Upper lobe of left lung (tissue), 6 donors: ENCODE measurements at regions not wholly inside any gene's neighbourhood (a gene's known extent, or its start where the extent isn't known, plus 50 kb on each side); places are given as distances from the start of the nearest gene placed in this dataset.
A peak's percentile ranks its signal among the peaks of the same experiment; 100 is the strongest.

Experiments
- ATAC-seq, 2 donors: fragments of 200-7000 bp; cut with Tn5 transposase; one replicate each; pipeline ENCODE4 v1.9.1; 2022; ENCODE audit warnings: mild to moderate bottlenecking in 2 of 2, moderate library complexity in 2 of 2; ENCODE audit not compliant: low FRiP score in 2 of 2
- DNase-seq, 2 donors: peaks; one replicate each; pipeline ENCODE4 v3.0.0-alpha.2; 2019 to 2020
- H3K27ac ChIP-seq, 4 donors: fragments of 200-600 bp; sonication (generic); one replicate each; pipeline ENCODE4 v1.5.1; 2016 to 2019
- H3K27me3 ChIP-seq, 4 donors: fragments of 200-600 bp; sonication (generic); one replicate each; pipeline ENCODE4 v1.5.1; 2017 to 2019
- H3K36me3 ChIP-seq, 4 donors: fragments of 200-600 bp; sonication (generic); one replicate each; pipeline ENCODE4 v1.5.1; 2016 to 2019
- H3K4me1 ChIP-seq, 4 donors: fragments of 200-600 bp; sonication (generic); one replicate each; pipeline ENCODE4 v1.5.1; 2018 to 2019
- H3K4me3 ChIP-seq, 4 donors: fragments of 200-600 bp; sonication (generic); one replicate each; pipeline ENCODE4 v1.5.1; 2017 to 2019; ENCODE audit warnings: mild to moderate bottlenecking in 2 of 4, moderate library complexity in 1 of 4
- H3K9me3 ChIP-seq, 4 donors: fragments of 200-600 bp; sonication (generic); one replicate each; pipeline ENCODE4 v1.5.1; 2018 to 2019
- CTCF ChIP-seq, 6 experiments: fragments of 450-650 bp in 4 of 6; fragments of 200-600 bp in 2 of 6; sonication (generic) in 2 of 6; IDR thresholded peaks; one replicate each; pipeline ENCODE4 v1.5.1; 2016 to 2019; ENCODE audit warnings: antibody characterized with exemption in 6 of 6
- EP300 ChIP-seq, 4 donors: sonication (generic); formaldehyde crosslinking; IDR thresholded peaks; one replicate each; pipeline ENCODE4 v1.5.1; 2017; ENCODE audit warnings: antibody characterized with exemption in 4 of 4, control low read depth in 2 of 4
- POLR2A ChIP-seq, 4 donors: fragments of 450-650 bp; IDR thresholded peaks; one replicate each; pipeline ENCODE4 v1.5.1; 2016 to 2017; ENCODE audit warnings: antibody characterized with exemption in 4 of 4, mild to moderate bottlenecking in 2 of 4
- POLR2AphosphoS5 ChIP-seq, 2 donors: sonication (generic); formaldehyde crosslinking; IDR thresholded peaks; one replicate each; pipeline ENCODE4 v1.5.1; 2017; ENCODE audit warnings: antibody characterized with exemption in 2 of 2
- WGBS, 2 donors: methylation state at CpG; one replicate each; pipeline ENCODE4 v1.1.5; 2017 to 2018; 5-methylcytosine and 5-hydroxymethylcytosine counted together
- donor health status: DM: no; HTN: no; CAD: no; lungs with moderate emphysema.
- donor health status: DM: no; HTN: yes; CAD: no; lungs with severe emphysema.

- Histone ChIP-seq H3K36me3 (no peaks in the 10 kb centered on the region), H3K4me1 (no peaks in the 10 kb centered on the region), H3K27ac (no peak overlapping the region), H3K4me3 (no peak overlapping the region), H3K27me3 (no peaks in the 10 kb centered on the region), H3K9me3 (no peaks in the 10 kb centered on the region)
- DNase-seq: no peak
- no peak for TF ChIP-seq EP300 (IDR thresholded peaks at IDR 0.05)
- no peak for TF ChIP-seq CTCF (IDR thresholded peaks at IDR 0.05)
- no peak for TF ChIP-seq POLR2A (IDR thresholded peaks at IDR 0.05)
- no peak for TF ChIP-seq POLR2AphosphoS5 (IDR thresholded peaks at IDR 0.05)
- 67 to 85% methylated on average over 3 of the region's 3 CpGs for whole genome bisulfite sequencing, 2 donors
- ATAC-seq: peak in 1 of 2 donors; percentile 30
These were observed 215.3 kb upstream of the EDIL3 start for GRCh38 chr5:84599964-84600363.

GRCh38 chr5:84597904-84598303 is 213.2 kb upstream of the EDIL3 start:
- no peak overlapping the region for H3K4me3 ChIP-seq
- no peak overlapping the region for H3K27ac ChIP-seq
- no peak for TF ChIP-seq CTCF (IDR thresholded peaks at IDR 0.05)
- no peak for TF ChIP-seq POLR2A (IDR thresholded peaks at IDR 0.05)
- no peak for TF ChIP-seq EP300 (IDR thresholded peaks at IDR 0.05)
- TF ChIP-seq POLR2AphosphoS5 (IDR thresholded peaks at IDR 0.05): no peak
- H3K27me3 ChIP-seq: no peaks in the 10 kb centered on the region
- no peak for ATAC-seq
- DNase-seq: no peak
- H3K9me3 ChIP-seq: no peaks in the 10 kb centered on the region
- H3K36me3 ChIP-seq: no peaks in the 10 kb centered on the region
- 68 to 72% methylated on average over 2 of the region's 2 CpGs for WGBS, 2 donors
- H3K4me1 ChIP-seq: no peaks in the 10 kb centered on the region

GRCh38 chr5:84590629-84591028 is 205.9 kb upstream of the EDIL3 start:
- no peaks in the 10 kb centered on the region for H3K36me3 ChIP-seq
- DNase-seq: no peak
- no peaks in the 10 kb centered on the region for H3K4me1 ChIP-seq
- TF ChIP-seq POLR2AphosphoS5 (IDR thresholded peaks at IDR 0.05) (no peak), CTCF (IDR thresholded peaks at IDR 0.05) (no peak), POLR2A (IDR thresholded peaks at IDR 0.05) (no peak), EP300 (IDR thresholded peaks at IDR 0.05) (no peak)
- no peak for ATAC-seq
- WGBS, 2 donors: 85 to 91% methylated on average over 3 of the region's 3 CpGs
- H3K4me3 ChIP-seq: no peak overlapping the region
- H3K27me3 ChIP-seq: no peaks in the 10 kb centered on the region
- no peaks in the 10 kb centered on the region for H3K9me3 ChIP-seq
- H3K27ac ChIP-seq: no peak overlapping the region

GRCh38 chr5:84589926-84590325 is 205.2 kb upstream of the EDIL3 start:
- Histone ChIP-seq H3K4me1 (no peaks in the 10 kb centered on the region), H3K27ac (no peak overlapping the region), H3K9me3 (no peaks in the 10 kb centered on the region), H3K27me3 (no peaks in the 10 kb centered on the region), H3K36me3 (no peaks in the 10 kb centered on the region), H3K4me3 (no peak overlapping the region)
- ATAC-seq: no peak
- TF ChIP-seq EP300 (IDR thresholded peaks at IDR 0.05) (no peak), POLR2AphosphoS5 (IDR thresholded peaks at IDR 0.05) (no peak), CTCF (IDR thresholded peaks at IDR 0.05) (no peak), POLR2A (IDR thresholded peaks at IDR 0.05) (no peak)
- DNase-seq: no peak
- WGBS, 2 donors: 71 to 79% methylated on average over 1 of the region's 1 CpG

- H3K27me3 ChIP-seq: no peaks in the 10 kb centered on the region
- H3K27ac ChIP-seq: no peak overlapping the region
- no peak overlapping the region for H3K4me3 ChIP-seq
- H3K4me1 ChIP-seq: no peaks in the 10 kb centered on the region
- ATAC-seq: no peak
- DNase-seq: no peak
- TF ChIP-seq EP300 (IDR thresholded peaks at IDR 0.05) (no peak), POLR2AphosphoS5 (IDR thresholded peaks at IDR 0.05) (no peak), POLR2A (IDR thresholded peaks at IDR 0.05) (no peak), CTCF (IDR thresholded peaks at IDR 0.05) (no peak)
- H3K9me3 ChIP-seq: no peaks in the 10 kb centered on the region
- H3K36me3 ChIP-seq: no peaks in the 10 kb centered on the region
- WGBS, 2 donors: 76 to 94% methylated on average over 5 of the region's 5 CpGs
These were observed 200.5 kb upstream of the EDIL3 start for GRCh38 chr5:84585218-84585617.
